ENCODE measurements at regions not wholly inside any gene's neighbourhood (a gene's known extent, or its start where the extent isn't known, plus 50 kb on each side); places are given as distances from the start of the nearest gene placed in this dataset.

DNA sequence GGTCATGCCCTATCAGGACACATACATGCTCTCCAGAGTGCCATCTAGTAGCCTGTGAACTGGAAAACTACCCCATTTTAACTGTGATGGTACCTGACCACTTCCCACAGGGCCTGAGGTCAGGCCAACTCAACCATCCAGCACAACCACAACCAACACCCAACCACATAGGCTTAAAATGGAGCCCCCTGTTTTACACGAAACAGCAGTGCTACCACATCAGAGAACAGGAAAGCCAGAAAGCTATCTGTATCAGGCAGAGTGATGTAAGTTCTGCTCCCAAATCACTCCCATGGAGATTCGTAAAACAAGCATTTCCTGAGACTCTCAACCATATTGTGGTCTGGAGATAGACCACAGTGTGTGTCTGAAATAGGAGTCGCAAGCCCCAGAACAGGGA lies 1017.3 kb upstream of the EPHA6 start:
- Mint-ChIP-seq H3K27ac (ENCODE audit: unreplicated experiment) (no peak overlapping the region), H3K4me3 (ENCODE audit: low read depth, unreplicated experiment) (no peak overlapping the region), H3K36me3 (ENCODE audit: insufficient read depth, unreplicated experiment) (no peaks in the 10 kb centered on the region), H3K27me3 (ENCODE audit: unreplicated experiment) (no peaks in the 10 kb centered on the region), H3K4me1 (ENCODE audit: low read depth, unreplicated experiment) (no peaks in the 10 kb centered on the region), H3K9me3 (ENCODE audit: low read depth, unreplicated experiment) (no peaks in the 10 kb centered on the region)
- no TSS peak for BruUV-seq (replicated peaks)
- TF ChIP-seq, protein P1, sequence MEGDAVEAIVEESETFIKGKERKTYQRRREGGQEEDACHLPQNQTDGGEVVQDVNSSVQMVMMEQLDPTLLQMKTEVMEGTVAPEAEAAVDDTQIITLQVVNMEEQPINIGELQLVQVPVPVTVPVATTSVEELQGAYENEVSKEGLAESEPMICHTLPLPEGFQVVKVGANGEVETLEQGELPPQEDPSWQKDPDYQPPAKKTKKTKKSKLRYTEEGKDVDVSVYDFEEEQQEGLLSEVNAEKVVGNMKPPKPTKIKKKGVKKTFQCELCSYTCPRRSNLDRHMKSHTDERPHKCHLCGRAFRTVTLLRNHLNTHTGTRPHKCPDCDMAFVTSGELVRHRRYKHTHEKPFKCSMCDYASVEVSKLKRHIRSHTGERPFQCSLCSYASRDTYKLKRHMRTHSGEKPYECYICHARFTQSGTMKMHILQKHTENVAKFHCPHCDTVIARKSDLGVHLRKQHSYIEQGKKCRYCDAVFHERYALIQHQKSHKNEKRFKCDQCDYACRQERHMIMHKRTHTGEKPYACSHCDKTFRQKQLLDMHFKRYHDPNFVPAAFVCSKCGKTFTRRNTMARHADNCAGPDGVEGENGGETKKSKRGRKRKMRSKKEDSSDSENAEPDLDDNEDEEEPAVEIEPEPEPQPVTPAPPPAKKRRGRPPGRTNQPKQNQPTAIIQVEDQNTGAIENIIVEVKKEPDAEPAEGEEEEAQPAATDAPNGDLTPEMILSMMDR (IDR thresholded peaks at IDR 0.05; ENCODE audit: unreplicated experiment), result no peak
- no peak for DNase-seq
- CTCF ChIA-PET, result no interaction called here
- intact Hi-C loops (cut with micrococcal nuclease; ENCODE audit: unreplicated experiment), result no loop called here

- Mint-ChIP-seq H3K36me3 (ENCODE audit: insufficient read depth, unreplicated experiment) (no peaks in the 10 kb centered on the region), H3K9me3 (ENCODE audit: low read depth, unreplicated experiment) (no peaks in the 10 kb centered on the region), H3K27me3 (ENCODE audit: unreplicated experiment) (no peaks in the 10 kb centered on the region), H3K27ac (ENCODE audit: unreplicated experiment) (no peak overlapping the region), H3K4me3 (ENCODE audit: low read depth, unreplicated experiment) (no peak overlapping the region), H3K4me1 (ENCODE audit: low read depth, unreplicated experiment) (no peaks in the 10 kb centered on the region)
- CTCF ChIA-PET, result no interaction called here
- no TSS peak for BruUV-seq (replicated peaks)
- TF ChIP-seq, protein P1 (IDR thresholded peaks at IDR 0.05; ENCODE audit: unreplicated experiment), result no peak
- intact Hi-C loops (cut with micrococcal nuclease; ENCODE audit: unreplicated experiment), result no loop called here
- DNase-seq, result no peak
These were observed 1015.8 kb upstream of the EPHA6 start for GRCh38 chr3:95798628-95799027.

DNA sequence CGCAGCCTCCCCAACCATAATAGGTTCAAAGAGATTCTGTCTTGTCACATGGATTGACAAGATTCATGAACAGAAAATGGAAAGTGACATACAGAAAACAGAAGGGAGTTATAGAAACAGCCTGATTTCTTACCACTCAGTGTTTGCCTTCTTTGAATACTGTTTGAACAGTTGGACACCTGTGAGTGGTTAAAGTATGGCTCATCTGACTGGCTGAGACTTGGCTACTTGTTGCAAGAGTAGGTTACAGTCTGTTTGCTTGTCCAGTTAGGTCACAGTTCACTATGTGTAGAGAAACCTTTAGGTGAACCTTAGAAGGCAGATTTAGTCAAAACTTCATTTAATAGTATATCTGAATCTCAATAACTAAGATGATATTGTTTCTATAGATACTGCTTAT lies 1003.9 kb upstream of the EPHA6 start:
- CTCF ChIA-PET, result no interaction called here
- intact Hi-C loops (cut with micrococcal nuclease; ENCODE audit: unreplicated experiment), result no loop called here
- peaks cover 7% of the 10 kb centered on the region for H3K4me1 Mint-ChIP-seq (ENCODE audit: low read depth, unreplicated experiment)
- TF ChIP-seq, protein P1 (IDR thresholded peaks at IDR 0.05; ENCODE audit: unreplicated experiment), result no peak
- no peaks in the 10 kb centered on the region for H3K27me3 Mint-ChIP-seq (ENCODE audit: unreplicated experiment)
- H3K36me3 Mint-ChIP-seq (ENCODE audit: insufficient read depth, unreplicated experiment), result no peaks in the 10 kb centered on the region
- no TSS peak for BruUV-seq (replicated peaks)
- H3K4me3 Mint-ChIP-seq (ENCODE audit: low read depth, unreplicated experiment), result no peak overlapping the region
- no peak for DNase-seq
- H3K9me3 Mint-ChIP-seq (ENCODE audit: low read depth, unreplicated experiment), result no peaks in the 10 kb centered on the region
- H3K27ac Mint-ChIP-seq (ENCODE audit: unreplicated experiment), result no peak overlapping the region

- Mint-ChIP-seq H3K36me3 (ENCODE audit: insufficient read depth, unreplicated experiment) (no peaks in the 10 kb centered on the region), H3K4me3 (ENCODE audit: low read depth, unreplicated experiment) (no peak overlapping the region), H3K27ac (ENCODE audit: unreplicated experiment) (no peak overlapping the region), H3K4me1 (ENCODE audit: low read depth, unreplicated experiment) (peaks cover 7% of the 10 kb centered on the region), H3K9me3 (ENCODE audit: low read depth, unreplicated experiment) (no peaks in the 10 kb centered on the region), H3K27me3 (ENCODE audit: unreplicated experiment) (no peaks in the 10 kb centered on the region)
- intact Hi-C loops (cut with micrococcal nuclease; ENCODE audit: unreplicated experiment), result no loop called here
- no TSS peak for BruUV-seq (replicated peaks)
- TF ChIP-seq, protein P1 (IDR thresholded peaks at IDR 0.05; ENCODE audit: unreplicated experiment), result no peak
- DNase-seq, result no peak
- CTCF ChIA-PET, result no interaction called here
These were observed 1001.1 kb upstream of the EPHA6 start for GRCh38 chr3:95813244-95813643.

DNA sequence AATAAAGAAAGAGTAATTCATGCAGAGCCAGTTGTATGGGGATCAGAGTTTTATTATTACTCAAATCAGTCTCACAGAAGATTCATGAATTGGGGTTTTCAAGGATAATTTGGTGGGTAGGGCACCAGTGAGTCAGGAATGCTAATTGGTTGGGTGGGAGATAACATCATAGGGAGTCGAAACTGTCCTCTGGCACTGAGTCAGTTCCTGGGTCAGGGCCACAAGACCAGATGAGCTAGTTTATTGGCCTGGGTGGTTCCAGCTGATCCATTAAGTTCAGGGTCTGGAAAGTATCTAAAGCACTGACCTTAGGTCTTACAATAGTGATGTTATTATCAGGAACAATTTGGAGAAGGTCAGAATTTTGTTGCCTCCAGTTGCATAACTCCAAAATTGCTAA lies 998.6 kb upstream of the EPHA6 start:
- H3K27me3 Mint-ChIP-seq (ENCODE audit: unreplicated experiment), result no peaks in the 10 kb centered on the region
- DNase-seq, result no peak
- no peak overlapping the region for H3K4me3 Mint-ChIP-seq (ENCODE audit: low read depth, unreplicated experiment)
- no TSS peak for BruUV-seq (replicated peaks)
- TF ChIP-seq, protein P1 (IDR thresholded peaks at IDR 0.05; ENCODE audit: unreplicated experiment), result no peak
- intact Hi-C loops (cut with micrococcal nuclease; ENCODE audit: unreplicated experiment), result no loop called here
- no peaks in the 10 kb centered on the region for H3K36me3 Mint-ChIP-seq (ENCODE audit: insufficient read depth, unreplicated experiment)
- H3K27ac Mint-ChIP-seq (ENCODE audit: unreplicated experiment), result no peak overlapping the region
- no peaks in the 10 kb centered on the region for H3K9me3 Mint-ChIP-seq (ENCODE audit: low read depth, unreplicated experiment)
- CTCF ChIA-PET, result no interaction called here
- peaks cover 7% of the 10 kb centered on the region for H3K4me1 Mint-ChIP-seq (ENCODE audit: low read depth, unreplicated experiment)
